A549 (cell line): ENCODE measurements at regions not wholly inside any gene's neighbourhood (a gene's known extent, or its start where the extent isn't known, plus 50 kb on each side); places are given as distances from the start of the nearest gene placed in this dataset.

Experiments
- TF ChIP-seq, protein P1 (sequence below): fragments of 250-450 bp; sonication (Bioruptor Pico); IDR thresholded peaks from 2 replicates; pipeline ENCODE4 v1.5.0; 2021; ENCODE audit warnings: mild to moderate bottlenecking, moderate library complexity, borderline replicate concordance
- TF ChIP-seq, protein P2 (sequence below): fragments of >200 bp; sonication (Bioruptor Twin); formaldehyde crosslinking; IDR thresholded peaks from 3 replicates; pipeline ENCODE4 v1.5.1; 2016

DNA sequence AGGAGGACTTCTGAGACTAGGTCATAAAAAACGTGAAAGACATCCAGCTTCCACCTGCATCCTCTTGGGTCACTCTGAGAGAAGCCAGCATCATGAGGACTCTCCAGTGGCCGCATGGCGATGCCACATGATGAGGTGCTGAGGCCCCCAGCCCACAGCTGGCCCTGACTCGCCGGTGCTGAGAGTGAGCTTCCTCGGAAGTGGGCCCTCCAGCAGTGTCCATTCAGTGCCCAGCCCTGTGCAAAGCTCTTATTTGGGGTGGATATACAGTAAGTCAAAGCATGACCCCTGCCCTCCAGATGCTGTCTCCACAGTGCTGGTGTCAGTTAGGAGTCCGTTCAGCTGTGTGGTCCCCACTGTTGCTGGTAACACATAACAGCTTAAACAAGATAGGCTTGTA, 93.6 kb upstream of the CHST15 start:
- TF ChIP-seq, protein P1, sequence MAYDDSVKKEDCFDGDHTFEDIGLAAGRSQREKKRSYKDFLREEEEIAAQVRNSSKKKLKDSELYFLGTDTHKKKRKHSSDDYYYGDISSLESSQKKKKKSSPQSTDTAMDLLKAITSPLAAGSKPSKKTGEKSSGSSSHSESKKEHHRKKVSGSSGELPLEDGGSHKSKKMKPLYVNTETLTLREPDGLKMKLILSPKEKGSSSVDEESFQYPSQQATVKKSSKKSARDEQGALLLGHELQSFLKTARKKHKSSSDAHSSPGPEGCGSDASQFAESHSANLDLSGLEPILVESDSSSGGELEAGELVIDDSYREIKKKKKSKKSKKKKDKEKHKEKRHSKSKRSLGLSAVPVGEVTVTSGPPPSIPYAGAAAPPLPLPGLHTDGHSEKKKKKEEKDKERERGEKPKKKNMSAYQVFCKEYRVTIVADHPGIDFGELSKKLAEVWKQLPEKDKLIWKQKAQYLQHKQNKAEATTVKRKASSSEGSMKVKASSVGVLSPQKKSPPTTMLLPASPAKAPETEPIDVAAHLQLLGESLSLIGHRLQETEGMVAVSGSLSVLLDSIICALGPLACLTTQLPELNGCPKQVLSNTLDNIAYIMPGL (CRISPR knock-in tag): no peak
- TF ChIP-seq, protein P2, sequence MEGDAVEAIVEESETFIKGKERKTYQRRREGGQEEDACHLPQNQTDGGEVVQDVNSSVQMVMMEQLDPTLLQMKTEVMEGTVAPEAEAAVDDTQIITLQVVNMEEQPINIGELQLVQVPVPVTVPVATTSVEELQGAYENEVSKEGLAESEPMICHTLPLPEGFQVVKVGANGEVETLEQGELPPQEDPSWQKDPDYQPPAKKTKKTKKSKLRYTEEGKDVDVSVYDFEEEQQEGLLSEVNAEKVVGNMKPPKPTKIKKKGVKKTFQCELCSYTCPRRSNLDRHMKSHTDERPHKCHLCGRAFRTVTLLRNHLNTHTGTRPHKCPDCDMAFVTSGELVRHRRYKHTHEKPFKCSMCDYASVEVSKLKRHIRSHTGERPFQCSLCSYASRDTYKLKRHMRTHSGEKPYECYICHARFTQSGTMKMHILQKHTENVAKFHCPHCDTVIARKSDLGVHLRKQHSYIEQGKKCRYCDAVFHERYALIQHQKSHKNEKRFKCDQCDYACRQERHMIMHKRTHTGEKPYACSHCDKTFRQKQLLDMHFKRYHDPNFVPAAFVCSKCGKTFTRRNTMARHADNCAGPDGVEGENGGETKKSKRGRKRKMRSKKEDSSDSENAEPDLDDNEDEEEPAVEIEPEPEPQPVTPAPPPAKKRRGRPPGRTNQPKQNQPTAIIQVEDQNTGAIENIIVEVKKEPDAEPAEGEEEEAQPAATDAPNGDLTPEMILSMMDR: no peak
